ENCODE measurements at regions not wholly inside any gene's neighbourhood (a gene's known extent, or its start where the extent isn't known, plus 50 kb on each side); places are given as distances from the start of the nearest gene placed in this dataset.

DNA sequence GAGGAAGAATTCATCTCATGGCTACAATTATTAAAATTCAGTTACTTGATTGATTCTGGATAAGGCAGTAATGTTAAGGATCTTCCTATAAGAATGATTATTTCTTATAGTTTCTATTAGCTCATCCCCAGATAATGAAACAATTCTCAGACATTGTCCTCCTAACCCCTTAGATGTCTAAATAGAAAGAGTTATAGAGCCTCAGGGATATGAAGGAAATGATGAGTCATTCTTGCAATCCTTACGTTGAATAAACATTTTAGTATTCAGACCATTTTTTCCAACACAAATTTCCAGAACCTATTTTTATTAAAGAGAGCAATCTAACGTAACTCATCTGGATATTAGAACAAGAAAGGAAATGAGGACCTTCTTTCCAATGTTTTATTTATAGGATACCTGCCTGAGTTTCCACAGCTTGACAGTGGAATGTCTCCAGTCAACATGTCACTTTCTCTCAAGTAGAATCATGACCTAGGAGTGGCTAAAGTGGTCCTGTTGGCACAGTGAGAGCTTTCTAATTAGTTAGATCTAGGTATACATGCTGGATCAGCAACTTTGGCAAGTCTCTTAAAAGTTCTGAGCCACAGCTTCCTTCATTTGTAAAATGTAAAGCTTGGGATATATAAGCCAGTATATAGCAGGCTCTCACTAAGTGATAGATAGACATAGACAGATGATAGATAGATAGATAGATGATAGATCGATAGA lies 88.0 kb upstream of the RAB27B start:
- H3K4me3 ChIP-seq (ENCODE audit: insufficient read depth, low read depth, low read length, poor library complexity, severe bottlenecking) = no peak overlapping the region
- H3K36me3 ChIP-seq (ENCODE audit: control insufficient read depth, insufficient read depth, low read length) = no peaks in the 10 kb centered on the region
- no peaks in the 10 kb centered on the region for H3K27me3 ChIP-seq (replicated peaks; ENCODE audit: control insufficient read depth, insufficient read depth, low read length, poor library complexity, severe bottlenecking)
- no peak overlapping the region for H3K27ac ChIP-seq (ENCODE audit: insufficient read depth, low read length, poor library complexity, severe bottlenecking)
- DNase-seq = no peak
- no peaks in the 10 kb centered on the region for H3K9me3 ChIP-seq (ENCODE audit: control insufficient read depth, low read length)
- H3K4me1 ChIP-seq (ENCODE audit: control insufficient read depth, insufficient read depth, low read length, poor library complexity, severe bottlenecking) = no peaks in the 10 kb centered on the region

- DNase-seq = no peak
Observed at GRCh38 chr18:54742120-54742519, 86.2 kb upstream of the RAB27B start.

DNA sequence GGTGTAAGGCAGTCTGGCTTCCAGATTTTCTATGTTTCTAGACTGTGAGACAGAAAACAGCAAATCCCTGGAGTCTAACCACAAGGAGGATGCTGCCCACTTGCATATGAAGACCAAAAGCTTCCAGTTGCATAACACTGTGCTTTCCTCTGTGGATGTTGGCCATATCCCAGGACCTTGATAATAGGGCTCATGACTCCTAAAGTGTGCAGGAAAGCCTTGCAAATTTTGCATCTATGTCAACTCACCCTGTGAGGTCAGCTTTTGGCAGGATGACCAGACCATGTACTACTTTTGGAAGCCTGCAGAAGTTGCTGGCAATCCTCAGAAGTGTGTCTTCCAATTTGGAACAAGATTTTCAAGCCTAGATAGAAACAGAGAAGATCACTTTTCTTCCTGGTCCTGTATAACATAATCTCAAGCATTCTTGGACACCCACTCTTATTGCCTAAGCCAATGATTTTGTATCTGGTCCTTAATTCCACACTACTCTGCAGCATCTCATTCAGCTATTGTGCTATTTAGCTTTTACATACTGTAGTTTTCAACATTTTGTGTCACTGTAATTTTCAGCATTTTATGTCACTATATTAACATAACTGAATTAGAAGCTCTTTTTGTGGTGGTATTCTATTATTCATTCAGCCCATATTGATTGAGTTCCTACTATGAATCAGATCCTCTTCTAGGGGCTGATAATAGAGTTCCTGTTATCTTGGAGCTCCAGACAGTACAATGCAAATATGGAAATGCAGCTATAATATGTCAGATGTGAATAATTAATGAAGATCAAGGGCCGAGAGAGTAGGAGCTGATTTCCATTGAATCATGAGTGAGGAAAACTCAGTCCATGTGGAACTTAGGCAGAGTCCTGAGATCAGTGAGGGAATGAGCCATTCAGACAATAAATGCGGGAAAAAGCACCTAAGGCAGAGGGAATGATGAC lies 85.3 kb upstream of the RAB27B start:
- H3K27me3 ChIP-seq (replicated peaks; ENCODE audit: control insufficient read depth, insufficient read depth, low read length, poor library complexity, severe bottlenecking) = no peaks in the 10 kb centered on the region
- H3K4me3 ChIP-seq (ENCODE audit: insufficient read depth, low read depth, low read length, poor library complexity, severe bottlenecking) = no peak overlapping the region
- no peaks in the 10 kb centered on the region for H3K36me3 ChIP-seq (ENCODE audit: control insufficient read depth, insufficient read depth, low read length)
- no peaks in the 10 kb centered on the region for H3K4me1 ChIP-seq (ENCODE audit: control insufficient read depth, insufficient read depth, low read length, poor library complexity, severe bottlenecking)
- H3K9me3 ChIP-seq (ENCODE audit: control insufficient read depth, low read length) = no peaks in the 10 kb centered on the region
- H3K27ac ChIP-seq (ENCODE audit: insufficient read depth, low read length, poor library complexity, severe bottlenecking) = no peak overlapping the region
- no peak for DNase-seq

More at GRCh38 chr18:54742120-54742519, 86.2 kb upstream of the RAB27B start:
- H3K27me3 ChIP-seq (replicated peaks; ENCODE audit: control insufficient read depth, insufficient read depth, low read length, poor library complexity, severe bottlenecking) = no peaks in the 10 kb centered on the region
- no peaks in the 10 kb centered on the region for H3K9me3 ChIP-seq (ENCODE audit: control insufficient read depth, low read length)
- no peak overlapping the region for H3K4me3 ChIP-seq (ENCODE audit: insufficient read depth, low read depth, low read length, poor library complexity, severe bottlenecking)
- H3K36me3 ChIP-seq (ENCODE audit: control insufficient read depth, insufficient read depth, low read length) = no peaks in the 10 kb centered on the region
- H3K27ac ChIP-seq (ENCODE audit: insufficient read depth, low read length, poor library complexity, severe bottlenecking) = no peak overlapping the region
- H3K4me1 ChIP-seq (ENCODE audit: control insufficient read depth, insufficient read depth, low read length, poor library complexity, severe bottlenecking) = no peaks in the 10 kb centered on the region

DNA sequence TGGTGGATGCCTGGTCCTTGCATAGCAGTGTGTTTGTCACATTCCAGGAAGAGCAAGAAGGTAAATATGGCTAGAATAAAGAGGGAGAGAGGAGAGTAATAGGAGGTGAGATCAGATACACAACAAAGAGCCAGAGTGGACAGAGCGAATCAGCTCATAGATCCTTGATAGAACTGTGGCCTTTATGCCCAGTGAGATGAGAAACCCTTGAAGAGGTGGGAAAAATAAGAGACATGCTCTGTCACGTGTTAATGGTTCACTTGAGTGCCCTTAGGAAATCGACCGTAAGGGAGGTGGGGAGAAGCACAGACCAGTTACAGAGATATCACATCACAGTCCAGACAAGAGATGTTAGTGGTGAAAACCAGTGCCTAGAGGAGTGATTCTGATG lies 84.7 kb upstream of the RAB27B start:
- H3K36me3 ChIP-seq (ENCODE audit: control insufficient read depth, insufficient read depth, low read length) = no peaks in the 10 kb centered on the region

GRCh38 chr18:54749291-54749690 lies 79.0 kb upstream of the RAB27B start:
- Histone ChIP-seq H3K4me3 (ENCODE audit: insufficient read depth, low read depth, low read length, poor library complexity, severe bottlenecking) (no peak overlapping the region), H3K9me3 (ENCODE audit: control insufficient read depth, low read length) (no peaks in the 10 kb centered on the region), H3K4me1 (ENCODE audit: control insufficient read depth, insufficient read depth, low read length, poor library complexity, severe bottlenecking) (no peaks in the 10 kb centered on the region), H3K27ac (ENCODE audit: insufficient read depth, low read length, poor library complexity, severe bottlenecking) (no peak overlapping the region), H3K27me3 (replicated peaks; ENCODE audit: control insufficient read depth, insufficient read depth, low read length, poor library complexity, severe bottlenecking) (no peaks in the 10 kb centered on the region), H3K36me3 (ENCODE audit: control insufficient read depth, insufficient read depth, low read length) (no peaks in the 10 kb centered on the region)
- no peak for DNase-seq

More for the DNA sequence above, 84.7 kb upstream of the RAB27B start:
- DNase-seq = no peak
- H3K9me3 ChIP-seq (ENCODE audit: control insufficient read depth, low read length) = no peaks in the 10 kb centered on the region
- H3K4me1 ChIP-seq (ENCODE audit: control insufficient read depth, insufficient read depth, low read length, poor library complexity, severe bottlenecking) = no peaks in the 10 kb centered on the region
- H3K27ac ChIP-seq (ENCODE audit: insufficient read depth, low read length, poor library complexity, severe bottlenecking) = no peak overlapping the region
- no peak overlapping the region for H3K4me3 ChIP-seq (ENCODE audit: insufficient read depth, low read depth, low read length, poor library complexity, severe bottlenecking)
- H3K27me3 ChIP-seq (replicated peaks; ENCODE audit: control insufficient read depth, insufficient read depth, low read length, poor library complexity, severe bottlenecking) = no peaks in the 10 kb centered on the region

DNA sequence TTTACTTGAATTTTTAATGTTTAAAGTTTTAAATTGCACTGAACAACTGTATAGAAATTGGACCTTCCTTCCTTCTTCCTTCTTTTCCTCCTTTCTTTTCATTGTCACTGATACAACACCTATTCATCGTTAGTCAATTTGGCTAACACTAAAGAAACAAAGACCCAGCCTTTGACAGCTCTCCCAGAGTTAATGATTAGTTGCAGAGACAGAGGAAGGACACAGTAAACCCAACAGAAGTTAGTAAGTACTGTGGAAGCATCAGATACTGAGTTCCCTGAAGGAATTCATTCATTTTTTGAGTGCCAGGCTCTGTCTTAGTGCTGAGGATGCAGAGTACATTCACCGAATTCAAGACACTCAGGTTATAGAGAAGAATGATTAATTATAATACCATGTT lies 77.9 kb upstream of the RAB27B start:
- Histone ChIP-seq H3K9me3 (ENCODE audit: control insufficient read depth, low read length) (no peaks in the 10 kb centered on the region), H3K27ac (ENCODE audit: insufficient read depth, low read length, poor library complexity, severe bottlenecking) (no peak overlapping the region), H3K4me3 (ENCODE audit: insufficient read depth, low read depth, low read length, poor library complexity, severe bottlenecking) (no peak overlapping the region), H3K36me3 (ENCODE audit: control insufficient read depth, insufficient read depth, low read length) (no peaks in the 10 kb centered on the region), H3K27me3 (replicated peaks; ENCODE audit: control insufficient read depth, insufficient read depth, low read length, poor library complexity, severe bottlenecking) (no peaks in the 10 kb centered on the region), H3K4me1 (ENCODE audit: control insufficient read depth, insufficient read depth, low read length, poor library complexity, severe bottlenecking) (no peaks in the 10 kb centered on the region)
- DNase-seq = no peak

GRCh38 chr18:54752185-54752584 lies 76.1 kb upstream of the RAB27B start:
- DNase-seq = no peak
- H3K36me3 ChIP-seq (ENCODE audit: control insufficient read depth, insufficient read depth, low read length) = no peaks in the 10 kb centered on the region
- H3K4me1 ChIP-seq (ENCODE audit: control insufficient read depth, insufficient read depth, low read length, poor library complexity, severe bottlenecking) = no peaks in the 10 kb centered on the region
- H3K27ac ChIP-seq (ENCODE audit: insufficient read depth, low read length, poor library complexity, severe bottlenecking) = no peak overlapping the region
- no peaks in the 10 kb centered on the region for H3K9me3 ChIP-seq (ENCODE audit: control insufficient read depth, low read length)
- no peak overlapping the region for H3K4me3 ChIP-seq (ENCODE audit: insufficient read depth, low read depth, low read length, poor library complexity, severe bottlenecking)
- H3K27me3 ChIP-seq (replicated peaks; ENCODE audit: control insufficient read depth, insufficient read depth, low read length, poor library complexity, severe bottlenecking) = no peaks in the 10 kb centered on the region

- no peak overlapping the region for H3K27ac ChIP-seq (ENCODE audit: insufficient read depth, low read length, poor library complexity, severe bottlenecking)
Observed at GRCh38 chr18:54755456-54755855, 72.8 kb upstream of the RAB27B start.

GRCh38 chr18:54762386-54762785 lies 65.9 kb upstream of the RAB27B start:
- Histone ChIP-seq H3K4me1 (ENCODE audit: control insufficient read depth, insufficient read depth, low read length, poor library complexity, severe bottlenecking) (no peaks in the 10 kb centered on the region), H3K27ac (ENCODE audit: insufficient read depth, low read length, poor library complexity, severe bottlenecking) (no peak overlapping the region), H3K27me3 (replicated peaks; ENCODE audit: control insufficient read depth, insufficient read depth, low read length, poor library complexity, severe bottlenecking) (no peaks in the 10 kb centered on the region), H3K36me3 (ENCODE audit: control insufficient read depth, insufficient read depth, low read length) (no peaks in the 10 kb centered on the region), H3K4me3 (ENCODE audit: insufficient read depth, low read depth, low read length, poor library complexity, severe bottlenecking) (no peak overlapping the region), H3K9me3 (ENCODE audit: control insufficient read depth, low read length) (no peaks in the 10 kb centered on the region)
- no peak for DNase-seq

More at GRCh38 chr18:54755456-54755855, 72.8 kb upstream of the RAB27B start:
- DNase-seq = no peak
- Histone ChIP-seq H3K36me3 (ENCODE audit: control insufficient read depth, insufficient read depth, low read length) (no peaks in the 10 kb centered on the region), H3K27me3 (replicated peaks; ENCODE audit: control insufficient read depth, insufficient read depth, low read length, poor library complexity, severe bottlenecking) (no peaks in the 10 kb centered on the region), H3K9me3 (ENCODE audit: control insufficient read depth, low read length) (no peaks in the 10 kb centered on the region), H3K4me3 (ENCODE audit: insufficient read depth, low read depth, low read length, poor library complexity, severe bottlenecking) (no peak overlapping the region), H3K4me1 (ENCODE audit: control insufficient read depth, insufficient read depth, low read length, poor library complexity, severe bottlenecking) (no peaks in the 10 kb centered on the region)

DNA sequence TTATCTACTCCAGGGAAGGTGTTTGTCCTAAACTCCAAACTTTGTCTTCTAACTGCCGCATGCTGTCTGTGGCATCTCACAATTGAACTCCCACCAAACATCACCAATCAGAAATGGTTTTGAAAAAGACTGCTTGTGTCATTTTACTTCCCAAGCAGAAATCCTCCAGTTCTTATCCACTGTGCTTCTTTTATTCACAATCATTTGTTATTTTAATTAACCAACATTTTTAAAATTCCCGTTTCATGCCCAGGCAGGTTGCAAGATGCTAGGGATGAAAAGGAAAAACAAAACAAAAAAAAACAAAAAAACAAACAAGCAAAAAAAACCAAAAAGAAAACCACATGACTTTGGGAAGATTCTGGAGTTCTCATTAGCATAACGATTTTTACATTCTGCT lies 63.5 kb upstream of the RAB27B start:
- DNase-seq = no peak
- H3K27ac ChIP-seq (ENCODE audit: insufficient read depth, low read length, poor library complexity, severe bottlenecking) = no peak overlapping the region
- no peaks in the 10 kb centered on the region for H3K4me1 ChIP-seq (ENCODE audit: control insufficient read depth, insufficient read depth, low read length, poor library complexity, severe bottlenecking)
- no peaks in the 10 kb centered on the region for H3K27me3 ChIP-seq (replicated peaks; ENCODE audit: control insufficient read depth, insufficient read depth, low read length, poor library complexity, severe bottlenecking)
- H3K4me3 ChIP-seq (ENCODE audit: insufficient read depth, low read depth, low read length, poor library complexity, severe bottlenecking) = no peak overlapping the region
- H3K9me3 ChIP-seq (ENCODE audit: control insufficient read depth, low read length) = no peaks in the 10 kb centered on the region
- H3K36me3 ChIP-seq (ENCODE audit: control insufficient read depth, insufficient read depth, low read length) = no peaks in the 10 kb centered on the region

Data from effector memory CD4-positive, alpha-beta T cell (primary cell).